Astrocyte (in vitro differentiated cells and primary cell): ENCODE measurements at regions not wholly inside any gene's neighbourhood (a gene's known extent, or its start where the extent isn't known, plus 50 kb on each side); places are given as distances from the start of the nearest gene placed in this dataset.

ENCODE experiments used
- DNase-seq: peaks from one replicate; pipeline ENCODE4 v3.0.0-alpha.2; 2010; ENCODE audit warnings: low read depth
- FAIRE-seq: peaks from 2 replicates; lab custom pipeline; 2011; peaks lifted over from hg19 to GRCh38; lab: Jason Lieb, UNC
- H2AFZ ChIP-seq: 2 replicates; pipeline ENCODE4 v1.6.0; 2012; ENCODE audit warnings: low read depth, low read length, inconsistent platforms
- H3K27ac ChIP-seq: 2 replicates; pipeline ENCODE4 v1.5.1; 2011; ENCODE audit warnings: low read depth, low read length, inconsistent platforms
- H3K27me3 ChIP-seq: 2 replicates; pipeline ENCODE4 v1.6.0; 2011; ENCODE audit warnings: low read length, inconsistent platforms; ENCODE audit not compliant: insufficient read depth
- H3K36me3 ChIP-seq: 2 replicates; pipeline ENCODE4 v1.5.1; 2011; ENCODE audit warnings: low read length, inconsistent platforms; ENCODE audit not compliant: insufficient read depth
- H3K4me1 ChIP-seq: 2 replicates; pipeline ENCODE4 v1.5.1; 2011; ENCODE audit warnings: low read length, inconsistent platforms; ENCODE audit not compliant: insufficient read depth
- H3K4me2 ChIP-seq: 2 replicates; pipeline ENCODE4 v1.6.0; 2012; ENCODE audit warnings: low read length, inconsistent platforms
- H3K4me3 ChIP-seq: 2 replicates; pipeline ENCODE4 v1.5.1; 2011; ENCODE audit warnings: low read depth, mild to moderate bottlenecking, low read length, inconsistent platforms; ENCODE audit not compliant: insufficient read depth
- H3K79me2 ChIP-seq: 2 replicates; pipeline ENCODE4 v1.6.0; 2012; ENCODE audit warnings: mild to moderate bottlenecking, low read length, inconsistent platforms; ENCODE audit not compliant: insufficient read depth
- H3K9ac ChIP-seq: 2 replicates; pipeline ENCODE4 v1.6.0; 2012; ENCODE audit warnings: mild to moderate bottlenecking, low read length, inconsistent platforms
- H3K9me3 ChIP-seq: 2 replicates; pipeline ENCODE4 v1.5.1; 2012; ENCODE audit warnings: low read depth, mild to moderate bottlenecking, low read length, inconsistent platforms; ENCODE audit not compliant: insufficient read depth
- H4K20me1 ChIP-seq: 2 replicates; pipeline ENCODE4 v1.6.0; 2012; ENCODE audit warnings: low read length, inconsistent platforms; ENCODE audit not compliant: insufficient read depth
- H3K27ac Mint-ChIP-seq: one replicate; pipeline ENCODE4 v1.8.0; 2021; ENCODE audit warnings: mild to moderate bottlenecking, mixed read lengths; ENCODE audit not compliant: unreplicated experiment
- H3K27me3 Mint-ChIP-seq: one replicate; pipeline ENCODE4 v1.8.0; 2021; ENCODE audit warnings: low read depth, mixed read lengths; ENCODE audit not compliant: unreplicated experiment
- H3K36me3 Mint-ChIP-seq: one replicate; pipeline ENCODE4 v1.8.0; 2021; ENCODE audit warnings: low read depth, mixed read lengths; ENCODE audit not compliant: unreplicated experiment
- H3K4me1 Mint-ChIP-seq: one replicate; pipeline ENCODE4 v1.8.0; 2021; ENCODE audit warnings: low read depth, mixed read lengths; ENCODE audit not compliant: unreplicated experiment
- H3K4me3 Mint-ChIP-seq: one replicate; pipeline ENCODE4 v1.8.0; 2021; ENCODE audit warnings: mild to moderate bottlenecking, moderate library complexity, mixed read lengths; ENCODE audit not compliant: unreplicated experiment
- H3K9me3 Mint-ChIP-seq: one replicate; pipeline ENCODE4 v1.8.0; 2021; ENCODE audit warnings: mild to moderate bottlenecking, mixed read lengths; ENCODE audit not compliant: unreplicated experiment
- EZH2 ChIP-seq: IDR thresholded peaks from 2 replicates; pipeline ENCODE4 v1.6.1; 2012; ENCODE audit warnings: mild to moderate bottlenecking, low read length, inconsistent platforms; ENCODE audit not compliant: insufficient read depth
- TF ChIP-seq, protein P1 (sequence below): IDR thresholded peaks from 2 replicates; pipeline ENCODE4 v1.5.1; 2011; ENCODE audit warnings: low read depth, mild to moderate bottlenecking, inconsistent platforms, low read length, moderate library complexity; ENCODE audit not compliant: insufficient read depth

DNA sequence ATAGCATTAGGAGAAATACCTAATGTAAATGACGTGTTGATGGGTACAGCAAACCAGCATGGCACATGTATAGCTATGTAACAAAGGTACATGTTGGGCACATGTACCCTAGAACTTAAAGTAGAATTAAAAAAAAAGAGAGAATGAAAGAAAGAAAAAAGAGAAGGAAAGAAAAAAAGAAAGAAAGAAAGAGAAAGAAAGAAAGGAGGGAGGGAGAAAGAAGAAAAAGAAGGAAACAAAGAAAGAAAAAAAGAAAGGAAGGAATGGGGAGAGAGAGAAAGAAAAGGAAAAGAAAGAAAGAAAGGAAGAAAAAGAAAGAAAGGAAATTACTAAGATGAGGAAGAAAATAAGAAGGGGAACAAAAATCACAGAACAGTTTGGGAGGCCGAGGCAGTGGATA lies 925.5 kb downstream of the LRFN5 start:
- H3K36me3 ChIP-seq, result no peaks in the 10 kb centered on the region
- Mint-ChIP-seq H3K36me3 (no peaks in the 10 kb centered on the region), H3K4me1 (no peaks in the 10 kb centered on the region), H3K9me3 (no peaks in the 10 kb centered on the region), H3K27ac (no peak overlapping the region), H3K27me3 (no peaks in the 10 kb centered on the region), H3K4me3 (no peak overlapping the region)
- H3K9me3 ChIP-seq, result no peaks in the 10 kb centered on the region
- H2AFZ ChIP-seq, result no peak overlapping the region
- FAIRE-seq (no peak), DNase-seq (no peak)
- no peaks in the 10 kb centered on the region for H4K20me1 ChIP-seq
- H3K9ac ChIP-seq, result no peak overlapping the region
- H3K4me3 ChIP-seq, result no peak overlapping the region
- no peaks in the 10 kb centered on the region for H3K27me3 ChIP-seq
- H3K27ac ChIP-seq, result no peak overlapping the region
- no peaks in the 10 kb centered on the region for H3K4me1 ChIP-seq
- no peak for TF ChIP-seq EZH2
- TF ChIP-seq, protein P1, sequence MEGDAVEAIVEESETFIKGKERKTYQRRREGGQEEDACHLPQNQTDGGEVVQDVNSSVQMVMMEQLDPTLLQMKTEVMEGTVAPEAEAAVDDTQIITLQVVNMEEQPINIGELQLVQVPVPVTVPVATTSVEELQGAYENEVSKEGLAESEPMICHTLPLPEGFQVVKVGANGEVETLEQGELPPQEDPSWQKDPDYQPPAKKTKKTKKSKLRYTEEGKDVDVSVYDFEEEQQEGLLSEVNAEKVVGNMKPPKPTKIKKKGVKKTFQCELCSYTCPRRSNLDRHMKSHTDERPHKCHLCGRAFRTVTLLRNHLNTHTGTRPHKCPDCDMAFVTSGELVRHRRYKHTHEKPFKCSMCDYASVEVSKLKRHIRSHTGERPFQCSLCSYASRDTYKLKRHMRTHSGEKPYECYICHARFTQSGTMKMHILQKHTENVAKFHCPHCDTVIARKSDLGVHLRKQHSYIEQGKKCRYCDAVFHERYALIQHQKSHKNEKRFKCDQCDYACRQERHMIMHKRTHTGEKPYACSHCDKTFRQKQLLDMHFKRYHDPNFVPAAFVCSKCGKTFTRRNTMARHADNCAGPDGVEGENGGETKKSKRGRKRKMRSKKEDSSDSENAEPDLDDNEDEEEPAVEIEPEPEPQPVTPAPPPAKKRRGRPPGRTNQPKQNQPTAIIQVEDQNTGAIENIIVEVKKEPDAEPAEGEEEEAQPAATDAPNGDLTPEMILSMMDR, result no peak
- no peaks in the 10 kb centered on the region for H3K79me2 ChIP-seq
- no peak overlapping the region for H3K4me2 ChIP-seq

GRCh38 chr14:42527141-42527540 lies 920.5 kb downstream of the LRFN5 start:
- DNase-seq (no peak), FAIRE-seq (no peak)
- Histone ChIP-seq H3K9me3 (no peaks in the 10 kb centered on the region), H3K4me2 (no peak overlapping the region), H3K27ac (no peak overlapping the region), H2AFZ (no peak overlapping the region), H3K4me3 (no peak overlapping the region), H4K20me1 (no peaks in the 10 kb centered on the region), H3K4me1 (no peaks in the 10 kb centered on the region), H3K36me3 (no peaks in the 10 kb centered on the region), H3K79me2 (no peaks in the 10 kb centered on the region), H3K9ac (no peak overlapping the region), H3K27me3 (no peaks in the 10 kb centered on the region)
- H3K27ac Mint-ChIP-seq, result no peak overlapping the region
- H3K27me3 Mint-ChIP-seq, result no peaks in the 10 kb centered on the region
- no peaks in the 10 kb centered on the region for H3K9me3 Mint-ChIP-seq
- H3K4me1 Mint-ChIP-seq, result no peaks in the 10 kb centered on the region
- no peak overlapping the region for H3K4me3 Mint-ChIP-seq
- TF ChIP-seq, protein P1, result no peak
- TF ChIP-seq EZH2, result no peak
- H3K36me3 Mint-ChIP-seq, result no peaks in the 10 kb centered on the region

GRCh38 chr14:42523666-42524065 lies 917.0 kb downstream of the LRFN5 start:
- Mint-ChIP-seq H3K4me1 (no peaks in the 10 kb centered on the region), H3K27ac (no peak overlapping the region), H3K27me3 (no peaks in the 10 kb centered on the region), H3K4me3 (no peak overlapping the region), H3K36me3 (no peaks in the 10 kb centered on the region), H3K9me3 (no peaks in the 10 kb centered on the region)
- no peaks in the 10 kb centered on the region for H3K4me1 ChIP-seq
- H3K4me3 ChIP-seq, result no peak overlapping the region
- no peak for FAIRE-seq
- no peak overlapping the region for H3K27ac ChIP-seq
- H3K27me3 ChIP-seq, result no peaks in the 10 kb centered on the region
- no peak for DNase-seq
- no peaks in the 10 kb centered on the region for H4K20me1 ChIP-seq
- H2AFZ ChIP-seq, result no peak overlapping the region
- no peaks in the 10 kb centered on the region for H3K79me2 ChIP-seq
- no peak for TF ChIP-seq EZH2
- H3K9ac ChIP-seq, result no peak overlapping the region
- H3K36me3 ChIP-seq, result no peaks in the 10 kb centered on the region
- H3K9me3 ChIP-seq, result no peaks in the 10 kb centered on the region
- H3K4me2 ChIP-seq, result no peak overlapping the region
